ENCODE measurements at regions not wholly inside any gene's neighbourhood (a gene's known extent, or its start where the extent isn't known, plus 50 kb on each side); places are given as distances from the start of the nearest gene placed in this dataset.
"Not testable (repeated sequence)": the region's sequence is repeated elsewhere in the genome, so short reads cannot be mapped to it uniquely, and the experiment has no call there.

- Histone ChIP-seq H3K27me3 (ENCODE audit: low read length) (no peaks in the 10 kb centered on the region), H4K20me1 (ENCODE audit: low read length) (no peaks in the 10 kb centered on the region), H3F3A (ENCODE audit: low read length, unreplicated experiment) (no peaks in the 10 kb centered on the region), H3K4me2 (ENCODE audit: low read length) (peak overlapping the region; percentile 70), H3K4me1 (ENCODE audit: insufficient read depth, low read length) (no peaks in the 10 kb centered on the region), H2AFZ (ENCODE audit: low read length) (peak overlapping the region; percentile 83), H3K79me2 (ENCODE audit: low read length) (no peaks in the 10 kb centered on the region), H3K9ac (ENCODE audit: low read length) (no peak overlapping the region), H3K36me3 (ENCODE audit: low read depth, low read length) (no peaks in the 10 kb centered on the region), H3K9me3 (ENCODE audit: low read length) (no peaks in the 10 kb centered on the region), H3K4me3 (ENCODE audit: low read length) (no peak overlapping the region), H3K27ac (ENCODE audit: low read length) (no peak overlapping the region), H3K9me2 (replicated peaks; ENCODE audit: low read length) (no peaks in the 10 kb centered on the region)
- no peak for TF ChIP-seq EZH2 (IDR thresholded peaks at IDR 0.05; ENCODE audit: low read length, unreplicated experiment)
- no peak for TF ChIP-seq CTCF (conservative IDR thresholded peaks at IDR 0.05; ENCODE audit: low read depth, low read length)
- no peak for TF ChIP-seq EZH2phosphoT487 (IDR thresholded peaks at IDR 0.05; ENCODE audit: borderline replicate concordance, low read length)
- no peak for ATAC-seq
- ChIA-PET POLR2A (ENCODE audit: unreplicated experiment) (interaction anchor here (0.6 kb wide), 1 partner anchor 69 kb away, joined by 3 read pairs; the partner anchor contains the start of gene MSX2), CTCF (interaction anchor here (0.6 kb wide), 1 partner anchor 42 kb away, joined by 3 read pairs; no protein-coding TSS in a partner anchor)
- BruUV-seq (replicated peaks): no TSS peak
- intact Hi-C loops (cut with micrococcal nuclease): loop anchor here (1.0 to 2.0 kb wide), 2 partner anchors 374 to 466 kb away; no protein-coding TSS in a partner anchor
- DNase-seq: no peak
These were observed 68.7 kb downstream of the MSX2 start for GRCh38 chr5:174793076-174793475.

GRCh38 chr5:174792265-174792664 lies 67.9 kb downstream of the MSX2 start:
- H3K36me3 ChIP-seq (ENCODE audit: low read depth, low read length); H3K9ac ChIP-seq (ENCODE audit: low read length); BruUV-seq (replicated peaks); H3K27ac ChIP-seq (ENCODE audit: low read length); H3K79me2 ChIP-seq (ENCODE audit: low read length); H4K20me1 ChIP-seq (ENCODE audit: low read length); H3F3A ChIP-seq (ENCODE audit: low read length, unreplicated experiment); H3K9me2 ChIP-seq (replicated peaks; ENCODE audit: low read length); H3K4me3 ChIP-seq (ENCODE audit: low read length); H3K27me3 ChIP-seq (ENCODE audit: low read length); ATAC-seq; H2AFZ ChIP-seq (ENCODE audit: low read length); H3K9me3 ChIP-seq (ENCODE audit: low read length); H3K4me1 ChIP-seq (ENCODE audit: insufficient read depth, low read length); H3K4me2 ChIP-seq (ENCODE audit: low read length); POLR2A ChIA-PET (ENCODE audit: unreplicated experiment); DNase-seq: not testable (repeated sequence)
- CTCF ChIA-PET: interaction anchor here (0.6 kb wide), 1 partner anchor 373 kb away, joined by 3 read pairs; no protein-coding TSS in a partner anchor
- intact Hi-C loops (cut with micrococcal nuclease): loop anchor here (2.0 kb wide), 1 partner anchor 465 kb away; no protein-coding TSS in a partner anchor

GRCh38 chr5:174790906-174791305 lies 66.5 kb downstream of the MSX2 start:
- no peaks in the 10 kb centered on the region for H4K20me1 ChIP-seq (ENCODE audit: low read length)
- no peaks in the 10 kb centered on the region for H3K79me2 ChIP-seq (ENCODE audit: low read length)
- no peak overlapping the region for H2AFZ ChIP-seq (ENCODE audit: low read length)
- intact Hi-C loops (cut with micrococcal nuclease): no loop called here
- H3K4me2 ChIP-seq (ENCODE audit: low read length): no peak overlapping the region
- no TSS peak for BruUV-seq (replicated peaks)
- H3K27ac ChIP-seq (ENCODE audit: low read length): no peak overlapping the region
- H3F3A ChIP-seq (ENCODE audit: low read length, unreplicated experiment): no peaks in the 10 kb centered on the region
- no peak for TF ChIP-seq CTCF (conservative IDR thresholded peaks at IDR 0.05; ENCODE audit: low read depth, low read length)
- TF ChIP-seq EZH2phosphoT487 (IDR thresholded peaks at IDR 0.05; ENCODE audit: borderline replicate concordance, low read length): no peak
- no peak for TF ChIP-seq EZH2 (IDR thresholded peaks at IDR 0.05; ENCODE audit: low read length, unreplicated experiment)
- ATAC-seq: no peak
- H3K9ac ChIP-seq (ENCODE audit: low read length): no peak overlapping the region
- H3K9me3 ChIP-seq (ENCODE audit: low read length): no peaks in the 10 kb centered on the region
- ChIA-PET POLR2A (ENCODE audit: unreplicated experiment) (no interaction called here), CTCF (no interaction called here)
- H3K4me1 ChIP-seq (ENCODE audit: insufficient read depth, low read length): no peaks in the 10 kb centered on the region
- no peak overlapping the region for H3K4me3 ChIP-seq (ENCODE audit: low read length)
- H3K36me3 ChIP-seq (ENCODE audit: low read depth, low read length): no peaks in the 10 kb centered on the region
- no peaks in the 10 kb centered on the region for H3K27me3 ChIP-seq (ENCODE audit: low read length)
- no peak for DNase-seq
- no peaks in the 10 kb centered on the region for H3K9me2 ChIP-seq (replicated peaks; ENCODE audit: low read length)
